ENCODE measurements at regions not wholly inside any gene's neighbourhood (a gene's known extent, or its start where the extent isn't known, plus 50 kb on each side); places are given as distances from the start of the nearest gene placed in this dataset.

DNA sequence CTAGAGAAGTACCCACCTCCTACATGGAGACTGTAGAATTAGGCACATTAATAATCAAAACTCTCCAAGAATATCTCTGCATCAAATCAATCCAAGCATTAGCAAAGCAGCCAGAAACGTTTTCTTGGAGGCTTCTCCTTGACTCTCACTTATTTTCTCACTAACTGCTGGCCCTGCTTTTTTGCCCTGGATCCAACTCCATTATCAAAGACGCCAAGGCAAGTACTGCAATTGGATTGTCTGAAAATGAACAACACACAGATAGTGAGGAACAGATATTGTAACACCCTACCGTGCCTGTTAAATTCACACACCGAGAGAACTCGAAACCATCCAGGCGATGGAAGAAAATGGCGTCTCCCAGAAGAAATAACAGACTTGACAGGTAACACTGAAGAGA, 256.2 kb upstream of the MDFIC2 start (continued):
- TF ChIP-seq, protein P1, sequence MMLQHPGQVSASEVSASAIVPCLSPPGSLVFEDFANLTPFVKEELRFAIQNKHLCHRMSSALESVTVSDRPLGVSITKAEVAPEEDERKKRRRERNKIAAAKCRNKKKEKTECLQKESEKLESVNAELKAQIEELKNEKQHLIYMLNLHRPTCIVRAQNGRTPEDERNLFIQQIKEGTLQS (IDR thresholded peaks at IDR 0.05), result no peak

DNA sequence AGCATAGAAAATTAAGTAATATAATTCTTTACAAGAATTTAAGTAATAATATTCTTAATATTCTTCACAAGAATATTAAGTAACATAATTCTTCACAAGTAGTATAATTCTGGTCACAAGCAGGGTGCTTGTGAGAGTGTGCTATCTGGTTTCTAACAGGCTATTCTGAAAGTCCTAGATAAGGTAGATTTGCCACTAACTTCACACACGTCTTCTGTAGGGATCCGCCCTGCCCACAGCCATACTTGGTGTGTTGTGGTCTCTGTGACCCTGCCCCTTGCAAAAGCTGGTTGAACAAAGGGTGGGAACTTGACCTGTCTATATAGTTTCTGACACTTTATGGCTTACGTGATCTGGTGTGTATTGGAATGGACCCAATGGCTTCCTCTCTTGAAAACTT, 253.4 kb upstream of the MDFIC2 start:
- WGBS, result 82% methylated on average over 3 of the region's 3 CpGs
- H3K36me3 ChIP-seq (ENCODE audit: control insufficient read depth in 4 of 4, insufficient read depth in 3 of 4, low read depth in 1 of 4, low read length in 3 of 4), result no peaks in the 10 kb centered on the region
- H3K4me1 ChIP-seq (ENCODE audit: control insufficient read depth in 4 of 4, insufficient read depth in 4 of 4, low read length in 3 of 4), result no peaks in the 10 kb centered on the region
- peaks cover 0 to 6% (median 0%) of the 10 kb centered on the region in 4 donors for H3K27me3 ChIP-seq (ENCODE audit: control insufficient read depth in 4 of 4, insufficient read depth in 4 of 4, low read length in 3 of 4)
- TF ChIP-seq, protein P2, sequence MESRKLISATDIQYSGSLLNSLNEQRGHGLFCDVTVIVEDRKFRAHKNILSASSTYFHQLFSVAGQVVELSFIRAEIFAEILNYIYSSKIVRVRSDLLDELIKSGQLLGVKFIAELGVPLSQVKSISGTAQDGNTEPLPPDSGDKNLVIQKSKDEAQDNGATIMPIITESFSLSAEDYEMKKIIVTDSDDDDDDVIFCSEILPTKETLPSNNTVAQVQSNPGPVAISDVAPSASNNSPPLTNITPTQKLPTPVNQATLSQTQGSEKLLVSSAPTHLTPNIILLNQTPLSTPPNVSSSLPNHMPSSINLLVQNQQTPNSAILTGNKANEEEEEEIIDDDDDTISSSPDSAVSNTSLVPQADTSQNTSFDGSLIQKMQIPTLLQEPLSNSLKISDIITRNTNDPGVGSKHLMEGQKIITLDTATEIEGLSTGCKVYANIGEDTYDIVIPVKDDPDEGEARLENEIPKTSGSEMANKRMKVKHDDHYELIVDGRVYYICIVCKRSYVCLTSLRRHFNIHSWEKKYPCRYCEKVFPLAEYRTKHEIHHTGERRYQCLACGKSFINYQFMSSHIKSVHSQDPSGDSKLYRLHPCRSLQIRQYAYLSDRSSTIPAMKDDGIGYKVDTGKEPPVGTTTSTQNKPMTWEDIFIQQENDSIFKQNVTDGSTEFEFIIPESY (IDR thresholded peaks at IDR 0.05), result no peak
- no peak for TF ChIP-seq GABPA (IDR thresholded peaks at IDR 0.05 in 1 of 2, conservative IDR thresholded peaks at IDR 0.05 in 1 of 2)
- TF ChIP-seq TAF1 (conservative IDR thresholded peaks at IDR 0.05), result no peak
- no peak for TF ChIP-seq JUND (IDR thresholded peaks at IDR 0.05)
- no peak for TF ChIP-seq EGR1 (IDR thresholded peaks at IDR 0.05; ENCODE audit: low read depth in 2 of 2)
- TF ChIP-seq HNF4A (conservative IDR thresholded peaks at IDR 0.05), result no peak
- H3K27ac ChIP-seq (ENCODE audit: low read depth in 1 of 2, low read length in 2 of 2), result no peak overlapping the region
- H3K9me3 ChIP-seq (ENCODE audit: control insufficient read depth in 4 of 4, low read length in 3 of 4), result no peaks in the 10 kb centered on the region
- DNase-seq (ENCODE audit: low spot score), result no peak
- no peak overlapping the region for H3K9ac ChIP-seq (ENCODE audit: low read depth in 1 of 2, low read length in 2 of 2)
- H3K4me3 ChIP-seq (ENCODE audit: low read depth in 1 of 3, low read length in 3 of 3), result no peak overlapping the region

DNA sequence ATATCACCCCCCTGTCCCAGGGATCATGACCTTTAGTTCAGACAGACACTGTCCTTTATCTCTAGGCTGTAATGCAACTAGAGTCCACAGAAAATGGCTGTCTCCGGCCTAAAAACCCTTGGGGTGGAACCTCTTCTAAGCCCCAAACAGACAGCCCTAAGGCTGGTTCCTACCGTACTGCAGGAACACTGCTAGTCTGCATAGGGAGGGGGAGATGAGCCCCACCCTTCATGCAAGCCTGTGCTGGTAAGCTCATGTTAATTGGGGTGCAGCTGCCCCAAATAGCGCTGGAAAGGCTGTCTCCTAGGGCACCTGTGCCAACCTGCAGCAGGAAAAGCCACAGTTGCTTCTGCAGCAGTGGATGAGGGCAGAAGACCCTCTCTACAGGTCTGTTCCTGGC, 252.1 kb upstream of the MDFIC2 start:
- Histone ChIP-seq H3K27me3 (ENCODE audit: control insufficient read depth in 4 of 4, insufficient read depth in 4 of 4, low read length in 3 of 4) (peaks cover 0 to 6% (median 0%) of the 10 kb centered on the region in 4 donors), H3K9me3 (ENCODE audit: control insufficient read depth in 4 of 4, low read length in 3 of 4) (no peaks in the 10 kb centered on the region), H3K4me3 (ENCODE audit: low read depth in 1 of 3, low read length in 3 of 3) (no peak overlapping the region), H3K4me1 (ENCODE audit: control insufficient read depth in 4 of 4, insufficient read depth in 4 of 4, low read length in 3 of 4) (no peaks in the 10 kb centered on the region), H3K36me3 (ENCODE audit: control insufficient read depth in 4 of 4, insufficient read depth in 3 of 4, low read depth in 1 of 4, low read length in 3 of 4) (no peaks in the 10 kb centered on the region), H3K27ac (ENCODE audit: low read depth in 1 of 2, low read length in 2 of 2) (no peak overlapping the region), H3K9ac (ENCODE audit: low read depth in 1 of 2, low read length in 2 of 2) (no peak overlapping the region)
- no peak for TF ChIP-seq FOXA1 (IDR thresholded peaks at IDR 0.05)
- no peak for TF ChIP-seq HNF4G (IDR thresholded peaks at IDR 0.05)
- TF ChIP-seq FOXA2 (IDR thresholded peaks at IDR 0.05), result no peak
- TF ChIP-seq GABPA (IDR thresholded peaks at IDR 0.05 in 1 of 2, conservative IDR thresholded peaks at IDR 0.05 in 1 of 2), result no peak
- no peak for TF ChIP-seq SP1 (IDR thresholded peaks at IDR 0.05)
- TF ChIP-seq, protein P3, sequence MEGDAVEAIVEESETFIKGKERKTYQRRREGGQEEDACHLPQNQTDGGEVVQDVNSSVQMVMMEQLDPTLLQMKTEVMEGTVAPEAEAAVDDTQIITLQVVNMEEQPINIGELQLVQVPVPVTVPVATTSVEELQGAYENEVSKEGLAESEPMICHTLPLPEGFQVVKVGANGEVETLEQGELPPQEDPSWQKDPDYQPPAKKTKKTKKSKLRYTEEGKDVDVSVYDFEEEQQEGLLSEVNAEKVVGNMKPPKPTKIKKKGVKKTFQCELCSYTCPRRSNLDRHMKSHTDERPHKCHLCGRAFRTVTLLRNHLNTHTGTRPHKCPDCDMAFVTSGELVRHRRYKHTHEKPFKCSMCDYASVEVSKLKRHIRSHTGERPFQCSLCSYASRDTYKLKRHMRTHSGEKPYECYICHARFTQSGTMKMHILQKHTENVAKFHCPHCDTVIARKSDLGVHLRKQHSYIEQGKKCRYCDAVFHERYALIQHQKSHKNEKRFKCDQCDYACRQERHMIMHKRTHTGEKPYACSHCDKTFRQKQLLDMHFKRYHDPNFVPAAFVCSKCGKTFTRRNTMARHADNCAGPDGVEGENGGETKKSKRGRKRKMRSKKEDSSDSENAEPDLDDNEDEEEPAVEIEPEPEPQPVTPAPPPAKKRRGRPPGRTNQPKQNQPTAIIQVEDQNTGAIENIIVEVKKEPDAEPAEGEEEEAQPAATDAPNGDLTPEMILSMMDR (IDR thresholded peaks at IDR 0.05; ENCODE audit: low read depth, low read length, missing input control), result no peak
- DNase-seq (ENCODE audit: low spot score), result no peak
- WGBS, result 46% methylated on average over 3 of the region's 3 CpGs

DNA sequence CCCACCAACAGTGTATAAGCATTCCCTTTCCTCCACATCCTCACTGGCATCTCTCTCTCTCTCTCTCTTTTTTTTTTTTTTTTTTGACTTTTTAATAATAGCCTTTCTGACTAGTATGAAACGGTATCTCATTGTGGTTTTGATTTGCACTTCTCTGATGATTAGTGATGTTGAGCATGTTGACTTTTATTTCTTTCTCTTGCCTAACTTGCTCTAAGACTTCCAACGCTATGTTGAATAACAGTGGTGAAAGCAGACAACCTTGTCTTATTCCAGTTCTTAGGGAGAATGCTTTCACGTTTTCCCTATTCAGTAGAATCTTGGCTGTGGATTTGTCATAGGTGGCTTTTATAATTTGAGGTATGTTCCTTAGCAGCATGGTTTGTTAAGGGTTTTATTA, 249.4 kb upstream of the MDFIC2 start:
- no peaks in the 10 kb centered on the region for H3K36me3 ChIP-seq (ENCODE audit: control insufficient read depth in 4 of 4, insufficient read depth in 3 of 4, low read depth in 1 of 4, low read length in 3 of 4)
- H3K4me3 ChIP-seq (ENCODE audit: low read depth in 1 of 3, low read length in 3 of 3), result no peak overlapping the region
- 87% methylated on average over 3 of the region's 3 CpGs for WGBS
- TF ChIP-seq RAD21 (IDR thresholded peaks at IDR 0.05) (no peak), JUND (IDR thresholded peaks at IDR 0.05) (no peak), RXRA (IDR thresholded peaks at IDR 0.05) (no peak), YY1 (IDR thresholded peaks at IDR 0.05) (no peak), HNF4G (IDR thresholded peaks at IDR 0.05) (no peak), FOXA2 (IDR thresholded peaks at IDR 0.05) (no peak), HNF4A (conservative IDR thresholded peaks at IDR 0.05) (no peak)
- TF ChIP-seq, protein P2 (IDR thresholded peaks at IDR 0.05), result no peak
- no peak overlapping the region for H3K9ac ChIP-seq (ENCODE audit: low read depth in 1 of 2, low read length in 2 of 2)
- DNase-seq (ENCODE audit: low spot score), result no peak
- no peaks in the 10 kb centered on the region for H3K4me1 ChIP-seq (ENCODE audit: control insufficient read depth in 4 of 4, insufficient read depth in 4 of 4, low read length in 3 of 4)
- H3K27me3 ChIP-seq (ENCODE audit: control insufficient read depth in 4 of 4, insufficient read depth in 4 of 4, low read length in 3 of 4), result peaks cover 0 to 6% (median 0%) of the 10 kb centered on the region in 4 donors
- H3K9me3 ChIP-seq (ENCODE audit: control insufficient read depth in 4 of 4, low read length in 3 of 4), result no peaks in the 10 kb centered on the region
- H3K27ac ChIP-seq (ENCODE audit: low read depth in 1 of 2, low read length in 2 of 2), result no peak overlapping the region

Data from liver (tissue), 8 donors.